GM12878 (cell line): ENCODE measurements at regions not wholly inside any gene's neighbourhood (a gene's known extent, or its start where the extent isn't known, plus 50 kb on each side); places are given as distances from the start of the nearest gene placed in this dataset.

ENCODE experiments used
- JUND ChIP-seq: IDR thresholded peaks from 2 replicates; pipeline ENCODE4 v1.6.1; 2012; ENCODE audit warnings: low read depth, mild to moderate bottlenecking, low read length, improper control_type of control experiment, moderate library complexity
- RFX5 ChIP-seq: IDR thresholded peaks from 2 replicates; pipeline ENCODE4 v1.6.1; 2011; ENCODE audit warnings: low read depth, low read length, improper control_type of control experiment

DNA sequence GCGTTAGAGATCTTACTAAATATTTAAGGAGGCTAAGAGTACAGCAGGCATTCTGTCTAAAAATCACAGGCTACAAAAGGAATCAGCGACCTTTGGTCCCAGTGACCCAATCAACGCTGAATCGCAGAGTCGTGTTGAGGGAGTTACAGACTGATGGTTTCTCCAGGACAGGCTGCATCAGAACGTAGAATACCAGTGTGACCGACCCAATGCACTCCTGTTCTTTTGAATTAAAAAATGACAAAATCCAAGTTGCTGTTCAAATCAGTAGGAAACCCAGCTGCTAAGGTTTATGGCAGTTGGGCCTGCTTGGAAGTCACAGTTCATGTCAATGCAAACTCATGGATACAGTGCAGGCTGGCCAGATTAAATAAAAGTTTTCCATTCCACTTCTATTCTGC is 155.8 kb upstream of the AFDN start:
- TF ChIP-seq RFX5 (no peak), JUND (no peak)
